GM18907 (cell line): ENCODE measurements at regions not wholly inside any gene's neighbourhood (a gene's known extent, or its start where the extent isn't known, plus 50 kb on each side); places are given as distances from the start of the nearest gene placed in this dataset.
"Not testable (repeated sequence)": the region's sequence is repeated elsewhere in the genome, so short reads cannot be mapped to it uniquely, and the experiment has no call there.

ENCODE experiments used
- ATAC-seq: cut with Tn5 transposase; IDR thresholded peaks from one replicate; pipeline ENCODE4 v1.9.1; 2021; ENCODE audit warnings: mild to moderate bottlenecking, moderate library complexity; ENCODE audit not compliant: unreplicated experiment

- no peak for ATAC-seq
Observed at GRCh38 chr6:84360039-84360438, 132.6 kb upstream of the CEP162 start.

GRCh38 chr6:84358581-84358980, 131.1 kb upstream of the CEP162 start:
- no peak for ATAC-seq

- ATAC-seq: no peak
Observed at GRCh38 chr6:84357631-84358030, 130.2 kb upstream of the CEP162 start.

- no peak for ATAC-seq
Observed at GRCh38 chr6:84356907-84357306, 129.5 kb upstream of the CEP162 start.

GRCh38 chr6:84353459-84354423, 126.3 kb upstream of the CEP162 start:
- no peak for ATAC-seq

GRCh38 chr6:84350397-84350796, 123.0 kb upstream of the CEP162 start:
- ATAC-seq: no peak

- no peak for ATAC-seq
Observed at GRCh38 chr6:84349542-84349941, 122.1 kb upstream of the CEP162 start.

GRCh38 chr6:84348801-84349200, 121.4 kb upstream of the CEP162 start:
- ATAC-seq: no peak

- ATAC-seq: no peak
Observed at GRCh38 chr6:84346372-84346771, 118.9 kb upstream of the CEP162 start.

GRCh38 chr6:84344005-84344404, 116.6 kb upstream of the CEP162 start:
- ATAC-seq: no peak

GRCh38 chr6:84340422-84340821, 113.0 kb upstream of the CEP162 start:
- ATAC-seq: no peak

- ATAC-seq: no peak
Observed at GRCh38 chr6:84333842-84334241, 106.4 kb upstream of the CEP162 start.

GRCh38 chr6:84332139-84333034, 104.9 kb upstream of the CEP162 start:
- peak; percentile 97 for ATAC-seq

- ATAC-seq: no peak
Observed at GRCh38 chr6:84330325-84330724, 102.9 kb upstream of the CEP162 start.

- no peak for ATAC-seq
Observed at GRCh38 chr6:84329516-84329915, 102.1 kb upstream of the CEP162 start.

- ATAC-seq: no peak
Observed at GRCh38 chr6:84329077-84329476, 101.6 kb upstream of the CEP162 start.

GRCh38 chr6:84317463-84317862, 90.0 kb upstream of the CEP162 start:
- ATAC-seq: no peak

GRCh38 chr6:84314377-84314898, 87.0 kb upstream of the CEP162 start:
- no peak for ATAC-seq

- no peak for ATAC-seq
Observed at GRCh38 chr6:84309336-84309735, 81.9 kb upstream of the CEP162 start.

GRCh38 chr6:84304881-84305280, 77.4 kb upstream of the CEP162 start:
- ATAC-seq: no peak

GRCh38 chr6:84291033-84291432, 63.6 kb upstream of the CEP162 start:
- not testable (repeated sequence) for ATAC-seq
